ENCODE measurements at regions not wholly inside any gene's neighbourhood (a gene's known extent, or its start where the extent isn't known, plus 50 kb on each side); places are given as distances from the start of the nearest gene placed in this dataset.
"Not testable (repeated sequence)": the region's sequence is repeated elsewhere in the genome, so short reads cannot be mapped to it uniquely, and the experiment has no call there.

DNA sequence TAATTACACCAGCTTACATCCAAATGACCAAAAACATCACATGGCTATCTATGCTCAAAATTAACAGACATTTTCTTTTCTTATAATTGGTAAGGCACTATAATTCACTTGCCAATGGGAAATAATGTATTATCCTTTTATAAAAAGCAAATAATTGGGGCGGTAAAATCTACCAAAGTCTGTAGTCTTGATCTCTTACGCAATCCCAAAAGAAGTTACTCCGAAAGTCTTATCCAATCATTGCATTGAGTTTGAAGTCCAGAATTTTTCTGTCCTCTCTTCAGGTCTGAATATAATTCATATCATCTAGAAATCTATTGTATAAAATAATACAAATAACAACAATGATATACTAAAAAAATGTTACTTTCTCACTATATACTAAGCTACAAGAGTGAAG, 273.3 kb upstream of the CADM2 start:
- no peak for TF ChIP-seq CTCF (IDR thresholded peaks at IDR 0.05; ENCODE audit: borderline replicate concordance, control extremely low read depth, extremely low read depth, insufficient read depth, missing control alignments)
- no peak for DNase-seq (ENCODE audit: low spot score)
- in situ Hi-C loops (cut with MboI; ENCODE audit: low sequenced_read_pairs, unreplicated experiment), result no loop called here

DNA sequence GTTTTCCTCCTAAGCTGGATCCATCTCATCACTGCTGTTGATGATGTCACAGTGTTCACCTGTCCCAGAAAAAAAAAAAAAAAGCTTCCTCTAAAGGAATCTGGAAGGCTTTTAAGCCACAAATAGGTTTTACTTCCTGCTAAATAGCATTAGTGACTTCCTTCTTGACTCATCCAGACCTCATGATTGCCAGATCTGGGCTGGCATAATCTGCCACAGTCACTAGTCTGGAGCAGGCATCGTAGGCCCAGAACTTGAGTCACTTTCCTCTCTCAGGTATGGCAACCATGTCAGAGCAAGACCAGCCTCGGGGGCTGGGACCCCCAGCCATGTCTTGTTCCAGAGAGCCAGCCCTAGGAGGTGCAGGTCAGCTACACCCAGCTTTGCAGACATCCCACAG, 266.5 kb upstream of the CADM2 start:
- DNase-seq (ENCODE audit: low spot score), result no peak
- in situ Hi-C loops (cut with MboI; ENCODE audit: low sequenced_read_pairs, unreplicated experiment), result no loop called here
- TF ChIP-seq CTCF (IDR thresholded peaks at IDR 0.05; ENCODE audit: borderline replicate concordance, control extremely low read depth, extremely low read depth, insufficient read depth, missing control alignments), result no peak

GRCh38 chr3:84710288-84710687, 248.5 kb upstream of the CADM2 start:
- in situ Hi-C loops (cut with MboI; ENCODE audit: low sequenced_read_pairs, unreplicated experiment); DNase-seq (ENCODE audit: low spot score): not testable (repeated sequence)

DNA sequence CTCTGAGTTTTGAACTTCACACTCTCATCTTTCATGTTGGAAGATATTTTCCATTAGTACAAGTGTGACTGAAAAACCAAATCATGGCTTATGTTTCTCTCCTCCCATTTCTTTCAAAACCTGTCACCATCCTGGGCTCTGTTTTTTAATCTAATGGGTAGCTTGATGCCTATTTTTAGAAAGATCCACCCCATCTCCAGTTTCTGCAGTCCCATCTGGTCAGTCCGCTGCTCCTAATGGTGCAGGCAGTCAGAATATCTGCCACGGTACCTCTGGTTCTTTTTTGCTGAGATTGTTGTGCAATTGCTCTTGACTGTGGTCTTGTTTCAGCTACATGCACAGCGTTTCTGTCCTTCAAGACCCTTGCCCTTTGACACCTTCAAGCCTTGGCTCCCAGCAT, 240.9 kb upstream of the CADM2 start:
- DNase-seq (ENCODE audit: low spot score), result no peak
- in situ Hi-C loops (cut with MboI; ENCODE audit: low sequenced_read_pairs, unreplicated experiment), result no loop called here
- TF ChIP-seq CTCF (IDR thresholded peaks at IDR 0.05; ENCODE audit: borderline replicate concordance, control extremely low read depth, extremely low read depth, insufficient read depth, missing control alignments), result no peak

GRCh38 chr3:84724877-84725276, 233.9 kb upstream of the CADM2 start:
- no peak for TF ChIP-seq CTCF (IDR thresholded peaks at IDR 0.05; ENCODE audit: borderline replicate concordance, control extremely low read depth, extremely low read depth, insufficient read depth, missing control alignments)
- no peak for DNase-seq (ENCODE audit: low spot score)
- in situ Hi-C loops (cut with MboI; ENCODE audit: low sequenced_read_pairs, unreplicated experiment), result no loop called here

DNA sequence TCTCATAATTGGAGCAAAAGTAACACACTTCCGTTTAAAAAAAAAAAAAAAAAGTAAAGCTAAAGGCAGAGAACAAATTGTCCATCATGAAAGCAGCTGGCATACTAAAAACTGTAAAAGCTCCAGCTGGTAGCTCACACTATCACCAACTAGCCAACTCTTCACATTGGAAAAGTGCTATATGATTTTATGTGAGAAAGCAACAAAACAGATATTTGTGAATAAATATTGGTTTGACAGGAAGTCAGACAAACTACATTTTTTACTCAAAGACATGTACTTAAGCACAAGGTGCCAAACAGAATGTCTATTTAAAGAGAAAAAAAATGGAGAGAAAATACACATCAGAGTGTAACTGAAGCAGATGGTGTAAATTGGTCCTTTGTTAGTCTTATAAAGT, 231.2 kb upstream of the CADM2 start:
- no peak for DNase-seq (ENCODE audit: low spot score)
- in situ Hi-C loops (cut with MboI; ENCODE audit: low sequenced_read_pairs, unreplicated experiment), result no loop called here
- TF ChIP-seq CTCF (IDR thresholded peaks at IDR 0.05; ENCODE audit: borderline replicate concordance, control extremely low read depth, extremely low read depth, insufficient read depth, missing control alignments), result no peak

- in situ Hi-C loops (cut with MboI; ENCODE audit: low sequenced_read_pairs, unreplicated experiment); DNase-seq (ENCODE audit: low spot score): not testable (repeated sequence)
Measured at GRCh38 chr3:84734731-84735130, 224.1 kb upstream of the CADM2 start.

GRCh38 chr3:84738086-84738485, 220.7 kb upstream of the CADM2 start:
- in situ Hi-C loops (cut with MboI; ENCODE audit: low sequenced_read_pairs, unreplicated experiment), result no loop called here
- no peak for DNase-seq (ENCODE audit: low spot score)
- TF ChIP-seq CTCF (IDR thresholded peaks at IDR 0.05; ENCODE audit: borderline replicate concordance, control extremely low read depth, extremely low read depth, insufficient read depth, missing control alignments), result no peak
